HG02763 (cell line): ENCODE measurements at regions not wholly inside any gene's neighbourhood (a gene's known extent, or its start where the extent isn't known, plus 50 kb on each side); places are given as distances from the start of the nearest gene placed in this dataset.
"Not testable (repeated sequence)": the region's sequence is repeated elsewhere in the genome, so short reads cannot be mapped to it uniquely, and the experiment has no call there.

ENCODE experiments used
- ATAC-seq: cut with Tn5 transposase; IDR thresholded peaks from one replicate; pipeline ENCODE4 v1.9.1; 2021; ENCODE audit warnings: mild to moderate bottlenecking, moderate library complexity; ENCODE audit not compliant: unreplicated experiment

GRCh38 chr4:188987011-188987410 lies 847.8 kb downstream of the TRIML1 start:
- no peak for ATAC-seq

- ATAC-seq: no peak
Observed at GRCh38 chr4:188988131-188988530, 848.9 kb downstream of the TRIML1 start.

- ATAC-seq: no peak
Observed at GRCh38 chr4:188989371-188989770, 850.1 kb downstream of the TRIML1 start.

- ATAC-seq: no peak
Observed at GRCh38 chr4:188992706-188993105, 853.5 kb downstream of the TRIML1 start.

GRCh38 chr4:188993871-188994270 lies 854.6 kb downstream of the TRIML1 start:
- ATAC-seq: no peak

- no peak for ATAC-seq
Observed at GRCh38 chr4:189001283-189001970, 862.2 kb downstream of the TRIML1 start.

GRCh38 chr4:189001971-189002450 lies 862.8 kb downstream of the TRIML1 start:
- no peak for ATAC-seq

- ATAC-seq: no peak
Observed at GRCh38 chr4:189002475-189002874, 863.2 kb downstream of the TRIML1 start.

GRCh38 chr4:189010452-189011217 lies 871.4 kb downstream of the TRIML1 start:
- ATAC-seq: not testable (repeated sequence)

GRCh38 chr4:189021831-189022230 lies 882.6 kb downstream of the TRIML1 start:
- no peak for ATAC-seq

- ATAC-seq: no peak
Observed at GRCh38 chr4:189022440-189023035, 883.3 kb downstream of the TRIML1 start.

GRCh38 chr4:189029976-189030504 lies 890.8 kb downstream of the TRIML1 start:
- no peak for ATAC-seq

GRCh38 chr4:189032606-189033338 lies 893.5 kb downstream of the TRIML1 start:
- ATAC-seq: no peak

GRCh38 chr4:189033801-189034347 lies 894.6 kb downstream of the TRIML1 start:
- no peak for ATAC-seq

- ATAC-seq: no peak
Observed at GRCh38 chr4:189035091-189035490, 895.9 kb downstream of the TRIML1 start.

GRCh38 chr4:189035654-189036053 lies 896.4 kb downstream of the TRIML1 start:
- ATAC-seq: no peak

- ATAC-seq: no peak
Observed at GRCh38 chr4:189036906-189037305, 897.7 kb downstream of the TRIML1 start.

GRCh38 chr4:189046642-189047041 lies 894.0 kb upstream of the FRG1 start:
- ATAC-seq: no peak

GRCh38 chr4:189048119-189048518 lies 892.6 kb upstream of the FRG1 start:
- no peak for ATAC-seq

- ATAC-seq: no peak
Observed at GRCh38 chr4:189049682-189050081, 891.0 kb upstream of the FRG1 start.

GRCh38 chr4:189050643-189051042 lies 890.0 kb upstream of the FRG1 start:
- no peak for ATAC-seq
